GM19239 (cell line): ENCODE measurements at regions not wholly inside any gene's neighbourhood (a gene's known extent, or its start where the extent isn't known, plus 50 kb on each side); places are given as distances from the start of the nearest gene placed in this dataset.

ENCODE experiments used
- DNase-seq: peaks from one replicate; pipeline ENCODE4 v3.0.0; 2011; ENCODE audit warnings: low spot score; ENCODE audit not compliant: insufficient read length
- FAIRE-seq: peaks from 2 replicates; lab custom pipeline; 2011; peaks lifted over from hg19 to GRCh38; lab: Jason Lieb, UNC

- DNase-seq (no peak), FAIRE-seq (peak; percentile 59)
Measured at GRCh38 chr13:109836629-109837607, 50.5 kb upstream of the IRS2 start.
